Medulla oblongata (tissue), 1 donor: ENCODE measurements at regions not wholly inside any gene's neighbourhood (a gene's known extent, or its start where the extent isn't known, plus 50 kb on each side); places are given as distances from the start of the nearest gene placed in this dataset.

Experiments used
- DNase-seq: peaks from one replicate; pipeline ENCODE4 v3.0.0-alpha.2; 2015; ENCODE audit errors: extremely low spot score

- DNase-seq, result no peak
Observed at GRCh38 chr22:27283714-27284113, 517.8 kb downstream of the MN1 start.

- DNase-seq, result no peak
Observed at GRCh38 chr22:27284324-27284723, 517.2 kb downstream of the MN1 start.

GRCh38 chr22:27286711-27287110 lies 514.8 kb downstream of the MN1 start:
- no peak for DNase-seq

- no peak for DNase-seq
Observed at GRCh38 chr22:27292542-27293299, 508.8 kb downstream of the MN1 start.

GRCh38 chr22:27293721-27294445 lies 507.7 kb downstream of the MN1 start:
- no peak for DNase-seq

GRCh38 chr22:27295040-27295439 lies 506.5 kb downstream of the MN1 start:
- DNase-seq, result no peak

- no peak for DNase-seq
Observed at GRCh38 chr22:27295605-27296004, 506.0 kb downstream of the MN1 start.

GRCh38 chr22:27296091-27296675 lies 505.4 kb downstream of the MN1 start:
- no peak for DNase-seq

GRCh38 chr22:27297125-27297524 lies 504.4 kb downstream of the MN1 start:
- no peak for DNase-seq

GRCh38 chr22:27298332-27298731 lies 503.2 kb downstream of the MN1 start:
- no peak for DNase-seq

- DNase-seq, result no peak
Observed at GRCh38 chr22:27298742-27299141, 502.8 kb downstream of the MN1 start.

- DNase-seq, result no peak
Observed at GRCh38 chr22:27299181-27300085, 502.1 kb downstream of the MN1 start.

- no peak for DNase-seq
Observed at GRCh38 chr22:27300536-27301285, 500.8 kb downstream of the MN1 start.

- DNase-seq, result no peak
Observed at GRCh38 chr22:27302501-27302900, 499.1 kb downstream of the MN1 start.

GRCh38 chr22:27303718-27304117 lies 497.8 kb downstream of the MN1 start:
- DNase-seq, result no peak

GRCh38 chr22:27306771-27307170 lies 494.8 kb downstream of the MN1 start:
- DNase-seq, result no peak

GRCh38 chr22:27307545-27308247 lies 493.9 kb downstream of the MN1 start:
- DNase-seq, result no peak

GRCh38 chr22:27308513-27308912 lies 493.0 kb downstream of the MN1 start:
- DNase-seq, result no peak

- no peak for DNase-seq
Observed at GRCh38 chr22:27309697-27310096, 491.9 kb downstream of the MN1 start.

- DNase-seq, result no peak
Observed at GRCh38 chr22:27310966-27311697, 490.4 kb downstream of the MN1 start.
